ENCODE measurements at regions not wholly inside any gene's neighbourhood (a gene's known extent, or its start where the extent isn't known, plus 50 kb on each side); places are given as distances from the start of the nearest gene placed in this dataset.
A peak's percentile ranks its signal among the peaks of the same experiment; 100 is the strongest.

DNA sequence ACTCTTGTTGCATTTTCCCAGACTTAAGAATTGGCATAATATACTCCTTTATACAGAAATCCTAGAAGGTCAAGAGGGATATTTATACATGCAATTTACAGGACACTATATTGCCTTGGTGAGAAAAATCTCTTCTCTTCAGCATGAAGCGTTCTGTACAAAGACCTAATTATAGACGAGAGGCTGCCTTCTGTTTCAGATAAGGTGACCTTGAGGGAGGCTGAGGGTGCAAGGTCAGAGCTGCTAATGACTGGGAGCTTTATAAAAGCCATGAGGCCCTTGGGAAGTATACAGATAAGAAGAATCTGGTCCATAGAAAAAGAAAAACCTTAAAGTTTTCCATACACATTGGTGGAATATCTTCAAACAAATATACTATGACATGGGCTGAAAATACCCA, 156.3 kb upstream of the SOX9 start:
- Mint-ChIP-seq H3K27me3 (no peaks in the 10 kb centered on the region), H3K27ac (no peak overlapping the region), H3K9me3 (peaks cover 0 to 8% (median 2%) of the 10 kb centered on the region in 8 donors), H3K4me3 (no peak overlapping the region), H3K36me3 (no peaks in the 10 kb centered on the region), H3K4me1 (no peaks in the 10 kb centered on the region)
- POLR2A ChIA-PET (ENCODE audit: partially characterized antibody) = no interaction called here
- Histone ChIP-seq H3K4me3 (ENCODE audit: low read length in 2 of 2) (no peak overlapping the region), H3K27me3 (ENCODE audit: insufficient read depth, low read length) (no peaks in the 10 kb centered on the region), H3K4me1 (ENCODE audit: insufficient read depth, low read length) (no peaks in the 10 kb centered on the region), H3K27ac (ENCODE audit: low read depth, low read length) (no peak overlapping the region), H3K36me3 (ENCODE audit: insufficient read depth, low read length) (no peaks in the 10 kb centered on the region), H3K9me3 (ENCODE audit: control insufficient read depth in 1 of 2, low read length in 2 of 2) (no peaks in the 10 kb centered on the region)
- CTCF ChIA-PET (ENCODE audit: partially characterized antibody) = no interaction called here
- intact Hi-C loops (cut with micrococcal nuclease) = no loop called here
- no peak for DNase-seq

DNA sequence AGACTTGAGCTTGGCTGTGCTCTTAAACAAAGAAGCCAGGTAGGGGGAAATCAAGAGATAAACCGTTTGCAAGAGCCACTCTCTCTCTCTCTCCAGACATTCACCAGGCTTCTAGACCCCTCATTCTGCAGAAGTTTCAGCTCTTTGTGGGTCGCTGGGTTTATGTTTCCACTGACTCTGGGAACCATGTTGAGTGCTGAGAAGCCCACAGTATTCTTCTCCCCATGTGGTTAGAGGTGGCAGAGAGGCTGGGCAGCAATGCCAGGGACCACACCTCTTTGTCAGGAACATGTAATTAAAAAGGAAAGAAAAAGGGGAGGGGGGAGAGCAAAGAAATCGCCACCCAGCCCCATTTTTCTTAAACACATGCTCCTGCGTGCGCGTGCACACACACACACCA, 154.8 kb upstream of the SOX9 start:
- Mint-ChIP-seq H3K36me3 (no peaks in the 10 kb centered on the region), H3K9me3 (peaks cover 0 to 4% (median 2%) of the 10 kb centered on the region in 8 donors), H3K27me3 (no peaks in the 10 kb centered on the region), H3K4me1 (no peaks in the 10 kb centered on the region), H3K27ac (no peak overlapping the region), H3K4me3 (no peak overlapping the region)
- POLR2A ChIA-PET (ENCODE audit: partially characterized antibody) = no interaction called here
- Histone ChIP-seq H3K36me3 (ENCODE audit: insufficient read depth, low read length) (no peaks in the 10 kb centered on the region), H3K27me3 (ENCODE audit: insufficient read depth, low read length) (no peaks in the 10 kb centered on the region), H3K4me1 (ENCODE audit: insufficient read depth, low read length) (no peaks in the 10 kb centered on the region), H3K4me3 (ENCODE audit: low read length in 2 of 2) (no peak overlapping the region), H3K27ac (ENCODE audit: low read depth, low read length) (no peak overlapping the region), H3K9me3 (ENCODE audit: control insufficient read depth in 1 of 2, low read length in 2 of 2) (no peaks in the 10 kb centered on the region)
- DNase-seq = no peak
- intact Hi-C loops (cut with micrococcal nuclease) = no loop called here
- CTCF ChIA-PET (ENCODE audit: partially characterized antibody) = no interaction called here

DNA sequence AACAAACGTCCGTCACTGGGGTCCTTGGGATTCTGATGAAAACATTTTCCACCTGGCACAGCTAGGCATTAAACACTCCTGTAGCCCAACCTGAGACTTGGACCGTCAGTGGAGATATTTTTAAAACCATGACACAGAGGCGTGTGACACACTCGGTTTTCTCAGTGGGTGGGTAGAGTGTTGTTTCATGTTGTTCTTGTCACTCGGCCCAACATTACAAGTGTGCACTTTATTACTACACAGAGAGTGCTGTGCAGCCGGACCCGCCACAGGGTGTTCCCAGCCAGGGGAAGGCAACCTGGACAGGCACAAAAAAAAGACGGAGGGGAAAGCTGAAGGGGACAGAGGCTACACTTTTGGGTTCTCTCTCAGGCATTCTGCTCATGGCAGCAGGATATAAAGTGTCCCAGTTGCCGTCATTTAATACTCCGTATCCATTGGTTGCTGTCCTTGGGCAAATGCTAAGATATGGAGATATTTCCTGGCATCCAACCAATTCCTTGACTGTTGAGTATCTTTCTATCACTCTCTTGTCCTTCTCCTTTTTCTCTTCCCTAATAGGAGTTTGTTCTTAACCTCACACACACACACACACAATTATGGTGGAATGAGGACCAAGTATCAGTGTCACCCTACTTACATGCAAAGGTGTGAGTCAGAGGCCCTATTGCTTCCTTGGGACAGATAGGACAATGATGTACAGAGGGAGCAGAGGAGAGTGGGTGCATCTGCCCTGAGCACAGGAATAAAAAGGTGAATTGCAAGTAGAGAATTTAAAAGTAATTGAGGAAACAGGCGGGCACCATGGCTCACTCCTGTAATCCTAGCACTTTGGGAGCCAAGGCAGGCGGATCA, 154.1 kb upstream of the SOX9 start:
- Mint-ChIP-seq H3K4me3 (no peak overlapping the region), H3K36me3 (no peaks in the 10 kb centered on the region), H3K27me3 (no peaks in the 10 kb centered on the region), H3K9me3 (peaks cover 0 to 4% (median 1%) of the 10 kb centered on the region in 8 donors), H3K27ac (no peak overlapping the region), H3K4me1 (no peaks in the 10 kb centered on the region)
- no peak for DNase-seq
- Histone ChIP-seq H3K4me1 (ENCODE audit: insufficient read depth, low read length) (no peaks in the 10 kb centered on the region), H3K27ac (ENCODE audit: low read depth, low read length) (no peak overlapping the region), H3K9me3 (ENCODE audit: control insufficient read depth in 1 of 2, low read length in 2 of 2) (no peaks in the 10 kb centered on the region), H3K36me3 (ENCODE audit: insufficient read depth, low read length) (no peaks in the 10 kb centered on the region), H3K27me3 (ENCODE audit: insufficient read depth, low read length) (no peaks in the 10 kb centered on the region), H3K4me3 (ENCODE audit: low read length in 2 of 2) (no peak overlapping the region)
- CTCF ChIA-PET (ENCODE audit: partially characterized antibody) = no interaction called here
- intact Hi-C loops (cut with micrococcal nuclease) = no loop called here
- POLR2A ChIA-PET (ENCODE audit: partially characterized antibody) = no interaction called here

DNA sequence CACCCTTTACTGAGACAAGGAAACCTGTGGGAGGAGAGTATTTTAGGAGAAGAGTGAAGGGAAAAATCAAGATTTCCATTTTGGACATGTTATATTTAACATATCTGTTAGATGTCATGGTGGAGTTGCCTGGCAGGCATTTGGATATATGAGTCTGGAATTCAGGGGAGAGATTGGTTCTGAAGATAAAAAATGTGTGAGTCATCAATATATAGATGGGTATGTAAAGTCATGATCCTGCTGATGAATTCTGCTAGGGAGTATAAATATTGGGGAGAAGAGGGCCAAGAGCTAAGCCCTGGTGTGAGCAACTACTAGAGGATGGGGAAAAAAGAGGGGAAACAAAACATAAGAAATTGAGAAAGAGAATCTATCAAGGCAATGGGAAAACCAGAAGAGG, 151.3 kb upstream of the SOX9 start:
- H3K27ac Mint-ChIP-seq = no peak overlapping the region
- Histone ChIP-seq H3K36me3 (ENCODE audit: insufficient read depth, low read length) (no peaks in the 10 kb centered on the region), H3K27me3 (ENCODE audit: insufficient read depth, low read length) (no peaks in the 10 kb centered on the region), H3K4me3 (ENCODE audit: low read length in 2 of 2) (no peak overlapping the region), H3K4me1 (ENCODE audit: insufficient read depth, low read length) (no peaks in the 10 kb centered on the region), H3K27ac (ENCODE audit: low read depth, low read length) (no peak overlapping the region), H3K9me3 (ENCODE audit: control insufficient read depth in 1 of 2, low read length in 2 of 2) (no peaks in the 10 kb centered on the region)
- no peaks in the 10 kb centered on the region for H3K4me1 Mint-ChIP-seq
- intact Hi-C loops (cut with micrococcal nuclease) = no loop called here
- ChIA-PET CTCF (ENCODE audit: partially characterized antibody) (no interaction called here), POLR2A (ENCODE audit: partially characterized antibody) (no interaction called here)
- no peaks in the 10 kb centered on the region for H3K27me3 Mint-ChIP-seq
- no peaks in the 10 kb centered on the region for H3K36me3 Mint-ChIP-seq
- no peak for DNase-seq
- peaks cover 0 to 3% (median 1%) of the 10 kb centered on the region in 8 donors for H3K9me3 Mint-ChIP-seq
- H3K4me3 Mint-ChIP-seq = no peak overlapping the region

DNA sequence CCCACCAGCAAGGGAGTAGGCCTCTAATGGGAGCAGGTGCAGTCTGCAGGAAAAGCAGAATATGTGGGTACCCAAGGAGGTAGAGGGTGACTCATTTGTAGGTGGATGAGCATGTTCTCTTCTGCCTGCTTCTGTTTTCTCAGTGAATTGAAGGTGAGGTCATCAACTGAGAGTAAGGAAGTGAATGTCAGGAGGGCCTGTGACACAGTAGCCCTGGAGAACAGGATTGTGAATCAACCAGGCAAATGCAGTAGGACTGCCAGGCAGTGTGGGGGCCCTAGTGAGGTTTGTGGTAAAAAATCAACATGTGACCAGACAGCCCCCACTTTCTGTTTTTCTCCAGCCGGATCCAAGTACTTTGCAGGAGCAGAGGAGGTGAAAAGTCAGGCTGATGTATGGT, 150.5 kb upstream of the SOX9 start:
- Mint-ChIP-seq H3K9me3 (peaks cover 0 to 3% (median 2%) of the 10 kb centered on the region in 8 donors), H3K4me3 (no peak overlapping the region), H3K4me1 (no peaks in the 10 kb centered on the region), H3K27me3 (no peaks in the 10 kb centered on the region), H3K27ac (no peak overlapping the region), H3K36me3 (no peaks in the 10 kb centered on the region)
- no peaks in the 10 kb centered on the region for H3K27me3 ChIP-seq (ENCODE audit: insufficient read depth, low read length)
- H3K27ac ChIP-seq (ENCODE audit: low read depth, low read length) = no peak overlapping the region
- ChIA-PET CTCF (ENCODE audit: partially characterized antibody) (no interaction called here), POLR2A (ENCODE audit: partially characterized antibody) (no interaction called here)
- no peaks in the 10 kb centered on the region for H3K36me3 ChIP-seq (ENCODE audit: insufficient read depth, low read length)
- H3K9me3 ChIP-seq (ENCODE audit: control insufficient read depth in 1 of 2, low read length in 2 of 2) = no peaks in the 10 kb centered on the region
- intact Hi-C loops (cut with micrococcal nuclease) = no loop called here
- no peak for DNase-seq
- H3K4me1 ChIP-seq (ENCODE audit: insufficient read depth, low read length) = no peaks in the 10 kb centered on the region
- no peak overlapping the region for H3K4me3 ChIP-seq (ENCODE audit: low read length in 2 of 2)

DNA sequence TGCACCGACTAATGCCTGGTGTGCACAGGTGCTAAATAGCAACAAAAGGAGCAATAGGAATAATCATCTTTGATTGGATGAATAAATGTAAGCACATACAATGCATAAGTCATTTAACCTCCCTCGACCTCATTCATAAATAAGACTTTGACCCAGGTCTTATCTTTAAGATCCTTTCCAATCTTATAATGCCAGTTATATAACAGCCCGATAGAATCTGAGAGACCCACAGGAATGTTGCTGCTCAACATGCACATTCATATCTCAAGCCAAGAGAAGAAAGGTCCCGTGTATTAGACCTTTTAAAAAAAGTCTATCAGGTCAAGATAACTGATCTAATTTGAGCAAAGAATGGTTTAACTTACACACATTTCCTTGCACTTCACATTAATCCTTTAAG, 146.8 kb upstream of the SOX9 start:
- H3K4me3 ChIP-seq (ENCODE audit: low read length in 2 of 2) = no peak overlapping the region
- no peak overlapping the region for H3K27ac ChIP-seq (ENCODE audit: low read depth, low read length)
- H3K27ac Mint-ChIP-seq = no peak overlapping the region
- H3K4me1 Mint-ChIP-seq = no peaks in the 10 kb centered on the region
- no peak for DNase-seq
- ChIA-PET CTCF (ENCODE audit: partially characterized antibody) (no interaction called here), POLR2A (ENCODE audit: partially characterized antibody) (no interaction called here)
- no peaks in the 10 kb centered on the region for H3K36me3 ChIP-seq (ENCODE audit: insufficient read depth, low read length)
- H3K36me3 Mint-ChIP-seq = no peaks in the 10 kb centered on the region
- peaks cover 0 to 6% (median 3%) of the 10 kb centered on the region in 8 donors for H3K9me3 Mint-ChIP-seq
- no peaks in the 10 kb centered on the region for H3K9me3 ChIP-seq (ENCODE audit: control insufficient read depth in 1 of 2, low read length in 2 of 2)
- H3K27me3 Mint-ChIP-seq = no peaks in the 10 kb centered on the region
- H3K4me1 ChIP-seq (ENCODE audit: insufficient read depth, low read length) = no peaks in the 10 kb centered on the region
- H3K27me3 ChIP-seq (ENCODE audit: insufficient read depth, low read length) = no peaks in the 10 kb centered on the region
- intact Hi-C loops (cut with micrococcal nuclease) = no loop called here
- H3K4me3 Mint-ChIP-seq = no peak overlapping the region

DNA sequence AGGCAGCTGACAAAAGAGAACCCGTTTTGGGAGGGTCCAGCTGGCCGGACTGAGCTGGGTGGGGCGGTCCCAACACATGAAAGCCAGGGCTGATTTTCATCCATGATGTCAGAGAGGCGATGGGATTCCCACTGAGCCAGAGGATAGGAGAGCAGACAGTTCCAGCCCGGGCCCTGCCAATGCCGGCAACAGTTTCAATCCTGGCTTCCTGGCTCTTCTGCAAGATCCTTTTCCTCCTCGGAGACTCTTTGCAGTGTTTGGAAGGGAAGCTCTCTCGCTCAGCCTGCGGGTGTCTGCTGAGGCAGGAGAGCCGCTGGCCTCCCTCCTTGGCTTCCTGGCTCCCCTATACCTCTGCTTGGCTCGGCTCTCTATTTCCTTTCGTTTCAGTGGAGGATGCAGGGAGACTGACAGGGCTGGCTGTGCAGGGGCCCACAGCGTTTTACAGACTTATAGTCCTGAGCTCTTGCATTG, 145.5 kb upstream of the SOX9 start:
- Mint-ChIP-seq H3K4me3 (peak overlapping the region in 1 of 8 donors; percentile 55), H3K36me3 (no peaks in the 10 kb centered on the region), H3K27me3 (no peaks in the 10 kb centered on the region), H3K27ac (no peak overlapping the region), H3K4me1 (no peaks in the 10 kb centered on the region), H3K9me3 (peaks cover 2 to 6% (median 4%) of the 10 kb centered on the region in 8 donors)
- Histone ChIP-seq H3K36me3 (ENCODE audit: insufficient read depth, low read length) (no peaks in the 10 kb centered on the region), H3K9me3 (ENCODE audit: control insufficient read depth in 1 of 2, low read length in 2 of 2) (no peaks in the 10 kb centered on the region), H3K27ac (ENCODE audit: low read depth, low read length) (no peak overlapping the region), H3K27me3 (ENCODE audit: insufficient read depth, low read length) (no peaks in the 10 kb centered on the region), H3K4me1 (ENCODE audit: insufficient read depth, low read length) (no peaks in the 10 kb centered on the region), H3K4me3 (ENCODE audit: low read length in 2 of 2) (no peak overlapping the region)
- intact Hi-C loops (cut with micrococcal nuclease) = no loop called here
- CTCF ChIA-PET (ENCODE audit: partially characterized antibody) = no interaction called here
- POLR2A ChIA-PET (ENCODE audit: partially characterized antibody) = no interaction called here
- DNase-seq = no peak

Data from CD4-positive, alpha-beta memory T cell (primary cell).